H1 (cell line): ENCODE measurements at regions not wholly inside any gene's neighbourhood (a gene's known extent, or its start where the extent isn't known, plus 50 kb on each side); places are given as distances from the start of the nearest gene placed in this dataset.

Experiments
- GABPA ChIP-seq: IDR thresholded peaks from 2 replicates; pipeline ENCODE4 v1.6.1; 2011; ENCODE audit warnings: mild to moderate bottlenecking, low read length, moderate library complexity, borderline replicate concordance; ENCODE audit not compliant: insufficient read depth
- HDAC2 ChIP-seq, 2 experiments: fragments of 300-600 bp in 1 of 2; sonication (generic) in 1 of 2; IDR thresholded peaks; 2 replicates each; pipeline ENCODE4 v1.6.1; 2011 to 2012; ENCODE audit warnings: low read depth in 2 of 2, low read length in 2 of 2, mild to moderate bottlenecking in 2 of 2, moderate library complexity in 2 of 2, borderline replicate concordance in 1 of 2, inconsistent platforms in 1 of 2
- JUN ChIP-seq: IDR thresholded peaks from 2 replicates; pipeline ENCODE4 v1.6.1; 2011; ENCODE audit warnings: low read depth, mild to moderate bottlenecking, improper control_type of control experiment, low read length
- NRF1 ChIP-seq: IDR thresholded peaks from 2 replicates; pipeline ENCODE4 v1.6.1; 2011; ENCODE audit warnings: mild to moderate bottlenecking, low read depth, low read length, improper control_type of control experiment
- POLR2A ChIP-seq, 2 experiments: IDR thresholded peaks; 1 replicate in 1 of 2; 2 replicates in 1 of 2; pipeline ENCODE4 v1.6.1; 2011; ENCODE audit warnings: low read depth in 2 of 2, low read length in 2 of 2, mild to moderate bottlenecking in 2 of 2; ENCODE audit errors: control extremely low read depth in 1 of 2
- RBBP5 ChIP-seq: IDR thresholded peaks from 2 replicates; pipeline ENCODE4 v1.7.1; 2012; ENCODE audit warnings: low read depth, mild to moderate bottlenecking, inconsistent platforms, low read length, moderate library complexity, borderline replicate concordance
- SAP30 ChIP-seq: fragments of 300-600 bp; sonication (generic); IDR thresholded peaks from 2 replicates; pipeline ENCODE4 v1.7.1; 2012; ENCODE audit warnings: low read length, moderate library complexity, mild to moderate bottlenecking, inconsistent platforms; ENCODE audit not compliant: insufficient read depth, insufficient replicate concordance
- SIX5 ChIP-seq: IDR thresholded peaks from 2 replicates; pipeline ENCODE4 v1.6.1; 2011; ENCODE audit warnings: mild to moderate bottlenecking, low read depth, low read length
- TEAD4 ChIP-seq: IDR thresholded peaks from 2 replicates; pipeline ENCODE4 v1.6.1; 2012; ENCODE audit warnings: low read depth, low read length, inconsistent platforms, mixed read lengths
- TF ChIP-seq, protein P1 (sequence below): fragments of 300-600 bp; sonication (generic); IDR thresholded peaks from 2 replicates; pipeline ENCODE4 v1.7.1; 2012; ENCODE audit warnings: low read length, moderate library complexity, mild to moderate bottlenecking, inconsistent platforms; ENCODE audit not compliant: insufficient replicate concordance
- TF ChIP-seq, protein P2 (sequence below): IDR thresholded peaks from 2 replicates; pipeline ENCODE4 v1.6.1; 2012; ENCODE audit warnings: inconsistent platforms

GRCh38 chr11:127738771-127739286 is 738.3 kb upstream of the KIRREL3 start (continued):
- TF ChIP-seq, protein P1, sequence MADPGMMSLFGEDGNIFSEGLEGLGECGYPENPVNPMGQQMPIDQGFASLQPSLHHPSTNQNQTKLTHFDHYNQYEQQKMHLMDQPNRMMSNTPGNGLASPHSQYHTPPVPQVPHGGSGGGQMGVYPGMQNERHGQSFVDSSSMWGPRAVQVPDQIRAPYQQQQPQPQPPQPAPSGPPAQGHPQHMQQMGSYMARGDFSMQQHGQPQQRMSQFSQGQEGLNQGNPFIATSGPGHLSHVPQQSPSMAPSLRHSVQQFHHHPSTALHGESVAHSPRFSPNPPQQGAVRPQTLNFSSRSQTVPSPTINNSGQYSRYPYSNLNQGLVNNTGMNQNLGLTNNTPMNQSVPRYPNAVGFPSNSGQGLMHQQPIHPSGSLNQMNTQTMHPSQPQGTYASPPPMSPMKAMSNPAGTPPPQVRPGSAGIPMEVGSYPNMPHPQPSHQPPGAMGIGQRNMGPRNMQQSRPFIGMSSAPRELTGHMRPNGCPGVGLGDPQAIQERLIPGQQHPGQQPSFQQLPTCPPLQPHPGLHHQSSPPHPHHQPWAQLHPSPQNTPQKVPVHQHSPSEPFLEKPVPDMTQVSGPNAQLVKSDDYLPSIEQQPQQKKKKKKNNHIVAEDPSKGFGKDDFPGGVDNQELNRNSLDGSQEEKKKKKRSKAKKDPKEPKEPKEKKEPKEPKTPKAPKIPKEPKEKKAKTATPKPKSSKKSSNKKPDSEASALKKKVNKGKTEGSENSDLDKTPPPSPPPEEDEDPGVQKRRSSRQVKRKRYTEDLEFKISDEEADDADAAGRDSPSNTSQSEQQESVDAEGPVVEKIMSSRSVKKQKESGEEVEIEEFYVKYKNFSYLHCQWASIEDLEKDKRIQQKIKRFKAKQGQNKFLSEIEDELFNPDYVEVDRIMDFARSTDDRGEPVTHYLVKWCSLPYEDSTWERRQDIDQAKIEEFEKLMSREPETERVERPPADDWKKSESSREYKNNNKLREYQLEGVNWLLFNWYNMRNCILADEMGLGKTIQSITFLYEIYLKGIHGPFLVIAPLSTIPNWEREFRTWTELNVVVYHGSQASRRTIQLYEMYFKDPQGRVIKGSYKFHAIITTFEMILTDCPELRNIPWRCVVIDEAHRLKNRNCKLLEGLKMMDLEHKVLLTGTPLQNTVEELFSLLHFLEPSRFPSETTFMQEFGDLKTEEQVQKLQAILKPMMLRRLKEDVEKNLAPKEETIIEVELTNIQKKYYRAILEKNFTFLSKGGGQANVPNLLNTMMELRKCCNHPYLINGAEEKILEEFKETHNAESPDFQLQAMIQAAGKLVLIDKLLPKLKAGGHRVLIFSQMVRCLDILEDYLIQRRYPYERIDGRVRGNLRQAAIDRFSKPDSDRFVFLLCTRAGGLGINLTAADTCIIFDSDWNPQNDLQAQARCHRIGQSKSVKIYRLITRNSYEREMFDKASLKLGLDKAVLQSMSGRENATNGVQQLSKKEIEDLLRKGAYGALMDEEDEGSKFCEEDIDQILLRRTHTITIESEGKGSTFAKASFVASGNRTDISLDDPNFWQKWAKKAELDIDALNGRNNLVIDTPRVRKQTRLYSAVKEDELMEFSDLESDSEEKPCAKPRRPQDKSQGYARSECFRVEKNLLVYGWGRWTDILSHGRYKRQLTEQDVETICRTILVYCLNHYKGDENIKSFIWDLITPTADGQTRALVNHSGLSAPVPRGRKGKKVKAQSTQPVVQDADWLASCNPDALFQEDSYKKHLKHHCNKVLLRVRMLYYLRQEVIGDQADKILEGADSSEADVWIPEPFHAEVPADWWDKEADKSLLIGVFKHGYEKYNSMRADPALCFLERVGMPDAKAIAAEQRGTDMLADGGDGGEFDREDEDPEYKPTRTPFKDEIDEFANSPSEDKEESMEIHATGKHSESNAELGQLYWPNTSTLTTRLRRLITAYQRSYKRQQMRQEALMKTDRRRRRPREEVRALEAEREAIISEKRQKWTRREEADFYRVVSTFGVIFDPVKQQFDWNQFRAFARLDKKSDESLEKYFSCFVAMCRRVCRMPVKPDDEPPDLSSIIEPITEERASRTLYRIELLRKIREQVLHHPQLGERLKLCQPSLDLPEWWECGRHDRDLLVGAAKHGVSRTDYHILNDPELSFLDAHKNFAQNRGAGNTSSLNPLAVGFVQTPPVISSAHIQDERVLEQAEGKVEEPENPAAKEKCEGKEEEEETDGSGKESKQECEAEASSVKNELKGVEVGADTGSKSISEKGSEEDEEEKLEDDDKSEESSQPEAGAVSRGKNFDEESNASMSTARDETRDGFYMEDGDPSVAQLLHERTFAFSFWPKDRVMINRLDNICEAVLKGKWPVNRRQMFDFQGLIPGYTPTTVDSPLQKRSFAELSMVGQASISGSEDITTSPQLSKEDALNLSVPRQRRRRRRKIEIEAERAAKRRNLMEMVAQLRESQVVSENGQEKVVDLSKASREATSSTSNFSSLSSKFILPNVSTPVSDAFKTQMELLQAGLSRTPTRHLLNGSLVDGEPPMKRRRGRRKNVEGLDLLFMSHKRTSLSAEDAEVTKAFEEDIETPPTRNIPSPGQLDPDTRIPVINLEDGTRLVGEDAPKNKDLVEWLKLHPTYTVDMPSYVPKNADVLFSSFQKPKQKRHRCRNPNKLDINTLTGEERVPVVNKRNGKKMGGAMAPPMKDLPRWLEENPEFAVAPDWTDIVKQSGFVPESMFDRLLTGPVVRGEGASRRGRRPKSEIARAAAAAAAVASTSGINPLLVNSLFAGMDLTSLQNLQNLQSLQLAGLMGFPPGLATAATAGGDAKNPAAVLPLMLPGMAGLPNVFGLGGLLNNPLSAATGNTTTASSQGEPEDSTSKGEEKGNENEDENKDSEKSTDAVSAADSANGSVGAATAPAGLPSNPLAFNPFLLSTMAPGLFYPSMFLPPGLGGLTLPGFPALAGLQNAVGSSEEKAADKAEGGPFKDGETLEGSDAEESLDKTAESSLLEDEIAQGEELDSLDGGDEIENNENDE, result no peak
- TF ChIP-seq TEAD4, result no peak
- TF ChIP-seq POLR2A (IDR thresholded peaks at IDR 0.05; ENCODE audit: control extremely low read depth in 1 of 2, low read depth in 2 of 2, low read length in 2 of 2), result no peak
- no peak for TF ChIP-seq SAP30
- TF ChIP-seq JUN, result no peak
- TF ChIP-seq GABPA, result no peak
- no peak for TF ChIP-seq NRF1
- TF ChIP-seq HDAC2 (IDR thresholded peaks at IDR 0.05; ENCODE audit: borderline replicate concordance in 1 of 2, low read depth in 2 of 2, low read length in 2 of 2), result no peak
- TF ChIP-seq, protein P2, sequence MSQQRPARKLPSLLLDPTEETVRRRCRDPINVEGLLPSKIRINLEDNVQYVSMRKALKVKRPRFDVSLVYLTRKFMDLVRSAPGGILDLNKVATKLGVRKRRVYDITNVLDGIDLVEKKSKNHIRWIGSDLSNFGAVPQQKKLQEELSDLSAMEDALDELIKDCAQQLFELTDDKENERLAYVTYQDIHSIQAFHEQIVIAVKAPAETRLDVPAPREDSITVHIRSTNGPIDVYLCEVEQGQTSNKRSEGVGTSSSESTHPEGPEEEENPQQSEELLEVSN, result no peak
- no peak for TF ChIP-seq RBBP5
- no peak for TF ChIP-seq SIX5
